ENCODE measurements at regions not wholly inside any gene's neighbourhood (a gene's known extent, or its start where the extent isn't known, plus 50 kb on each side); places are given as distances from the start of the nearest gene placed in this dataset.

DNA sequence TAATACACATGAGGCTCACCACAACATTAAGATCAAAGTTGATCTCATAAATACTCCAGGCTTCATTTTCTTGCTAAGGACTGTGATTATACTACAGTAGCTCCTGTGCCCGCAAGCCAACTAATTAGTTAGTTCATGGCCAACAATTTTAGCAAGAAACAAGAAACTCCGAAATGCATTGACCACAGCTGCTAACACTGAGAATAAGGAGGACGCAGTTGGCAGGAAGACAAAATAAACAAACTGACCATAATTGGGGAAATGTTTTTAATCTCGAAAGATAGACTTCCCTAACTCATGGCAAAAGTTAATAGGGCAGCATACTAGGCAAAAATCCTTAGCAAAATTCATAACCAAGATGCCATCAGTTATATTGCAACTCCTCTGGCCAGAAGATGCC, 115.5 kb upstream of the SPEF2 start:
- Histone ChIP-seq H3K36me3 (ENCODE audit: control insufficient read depth in 1 of 2, insufficient read depth in 2 of 2, low read length in 2 of 2) (no peaks in the 10 kb centered on the region), H3K9me2 (ENCODE audit: insufficient read depth) (no peaks in the 10 kb centered on the region), H3K79me2 (ENCODE audit: insufficient read depth, low read length) (no peaks in the 10 kb centered on the region), H3K27ac (ENCODE audit: low read depth, low read length) (no peak overlapping the region), H3K9me3 (ENCODE audit: control insufficient read depth in 1 of 2, insufficient read depth in 1 of 2, low read depth in 1 of 2, low read length in 2 of 2) (no peaks in the 10 kb centered on the region), H2AFZ (ENCODE audit: low read depth, low read length, poor library complexity, severe bottlenecking) (no peak overlapping the region), H3K4me1 (ENCODE audit: control insufficient read depth in 1 of 2, insufficient read depth in 2 of 2, low read length in 2 of 2) (no peaks in the 10 kb centered on the region), H3K4me2 (ENCODE audit: low read length) (no peak overlapping the region), H3K27me3 (ENCODE audit: insufficient read depth, low read length) (no peaks in the 10 kb centered on the region), H3K9ac (ENCODE audit: low read length) (no peak overlapping the region), H4K20me1 (ENCODE audit: insufficient read depth) (no peaks in the 10 kb centered on the region), H3K4me3 (replicated peaks in 1 of 2; ENCODE audit: low read depth in 1 of 2, low read length in 2 of 2) (no peak overlapping the region)
- ChIA-PET POLR2A (no interaction called here), CTCF (no interaction called here), RAD21 (ENCODE audit: low non-redundant PET in 1 of 2, low total read pairs in 2 of 2, uncharacterized antibody in 2 of 2, unreplicated experiment in 2 of 2) (no interaction called here)
- ATAC-seq (no peak), DNase-seq (ENCODE audit: low read depth, low spot score) (no peak)
- intact Hi-C loops (cut with micrococcal nuclease), result no loop called here
- BruUV-seq (replicated peaks), result no TSS peak
- TF ChIP-seq CEBPB (IDR thresholded peaks at IDR 0.05; ENCODE audit: low read depth) (no peak), ELF1 (IDR thresholded peaks at IDR 0.05; ENCODE audit: borderline replicate concordance, low read depth) (no peak), CBX3 (IDR thresholded peaks at IDR 0.05; ENCODE audit: low read depth) (no peak), YY1 (IDR thresholded peaks at IDR 0.05; ENCODE audit: extremely low read depth, insufficient replicate concordance, low read depth, low read length) (no peak), POLR2A (IDR thresholded peaks at IDR 0.05; ENCODE audit: borderline replicate concordance, extremely low read depth, insufficient read depth, insufficient read length) (no peak)
- TF ChIP-seq, protein P1, sequence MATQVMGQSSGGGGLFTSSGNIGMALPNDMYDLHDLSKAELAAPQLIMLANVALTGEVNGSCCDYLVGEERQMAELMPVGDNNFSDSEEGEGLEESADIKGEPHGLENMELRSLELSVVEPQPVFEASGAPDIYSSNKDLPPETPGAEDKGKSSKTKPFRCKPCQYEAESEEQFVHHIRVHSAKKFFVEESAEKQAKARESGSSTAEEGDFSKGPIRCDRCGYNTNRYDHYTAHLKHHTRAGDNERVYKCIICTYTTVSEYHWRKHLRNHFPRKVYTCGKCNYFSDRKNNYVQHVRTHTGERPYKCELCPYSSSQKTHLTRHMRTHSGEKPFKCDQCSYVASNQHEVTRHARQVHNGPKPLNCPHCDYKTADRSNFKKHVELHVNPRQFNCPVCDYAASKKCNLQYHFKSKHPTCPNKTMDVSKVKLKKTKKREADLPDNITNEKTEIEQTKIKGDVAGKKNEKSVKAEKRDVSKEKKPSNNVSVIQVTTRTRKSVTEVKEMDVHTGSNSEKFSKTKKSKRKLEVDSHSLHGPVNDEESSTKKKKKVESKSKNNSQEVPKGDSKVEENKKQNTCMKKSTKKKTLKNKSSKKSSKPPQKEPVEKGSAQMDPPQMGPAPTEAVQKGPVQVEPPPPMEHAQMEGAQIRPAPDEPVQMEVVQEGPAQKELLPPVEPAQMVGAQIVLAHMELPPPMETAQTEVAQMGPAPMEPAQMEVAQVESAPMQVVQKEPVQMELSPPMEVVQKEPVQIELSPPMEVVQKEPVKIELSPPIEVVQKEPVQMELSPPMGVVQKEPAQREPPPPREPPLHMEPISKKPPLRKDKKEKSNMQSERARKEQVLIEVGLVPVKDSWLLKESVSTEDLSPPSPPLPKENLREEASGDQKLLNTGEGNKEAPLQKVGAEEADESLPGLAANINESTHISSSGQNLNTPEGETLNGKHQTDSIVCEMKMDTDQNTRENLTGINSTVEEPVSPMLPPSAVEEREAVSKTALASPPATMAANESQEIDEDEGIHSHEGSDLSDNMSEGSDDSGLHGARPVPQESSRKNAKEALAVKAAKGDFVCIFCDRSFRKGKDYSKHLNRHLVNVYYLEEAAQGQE (IDR thresholded peaks at IDR 0.05; ENCODE audit: low read depth), result no peak

DNA sequence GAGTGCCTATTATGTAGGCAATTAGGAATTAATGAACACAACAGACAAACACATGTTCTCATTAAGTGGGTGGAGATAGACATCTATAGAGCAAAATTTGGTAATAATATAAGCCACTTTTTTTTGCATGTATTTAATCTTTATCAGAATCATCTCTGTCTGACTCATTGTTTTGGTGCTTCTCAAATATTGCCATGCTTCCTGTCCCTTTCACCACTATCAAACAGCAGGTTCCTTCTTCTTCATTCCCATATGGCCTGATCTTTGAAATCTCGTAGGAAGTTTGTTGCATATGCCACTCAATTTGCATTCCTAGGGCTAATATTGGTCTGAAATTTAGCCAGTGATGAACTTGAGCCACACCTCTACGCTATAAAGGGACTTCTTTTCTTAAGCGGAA, 128.9 kb upstream of the SPEF2 start:
- no peaks in the 10 kb centered on the region for H3K9me3 ChIP-seq (ENCODE audit: control insufficient read depth in 1 of 2, insufficient read depth in 1 of 2, low read depth in 1 of 2, low read length in 2 of 2)
- DNase-seq (ENCODE audit: low read depth, low spot score) (no peak), ATAC-seq (no peak)
- ChIA-PET RAD21 (ENCODE audit: low non-redundant PET in 1 of 2, low total read pairs in 2 of 2, uncharacterized antibody in 2 of 2, unreplicated experiment in 2 of 2) (no interaction called here), POLR2A (no interaction called here), CTCF (no interaction called here)
- no peak overlapping the region for H3K9ac ChIP-seq (ENCODE audit: low read length)
- no peaks in the 10 kb centered on the region for H3K36me3 ChIP-seq (ENCODE audit: control insufficient read depth in 1 of 2, insufficient read depth in 2 of 2, low read length in 2 of 2)
- H3K4me1 ChIP-seq (ENCODE audit: control insufficient read depth in 1 of 2, insufficient read depth in 2 of 2, low read length in 2 of 2), result no peaks in the 10 kb centered on the region
- BruUV-seq (replicated peaks), result no TSS peak
- H3K27me3 ChIP-seq (ENCODE audit: insufficient read depth, low read length), result no peaks in the 10 kb centered on the region; the same call in 1 of the 2 replicates
- no peaks in the 10 kb centered on the region for H3K79me2 ChIP-seq (ENCODE audit: insufficient read depth, low read length)
- no peak overlapping the region for H2AFZ ChIP-seq (ENCODE audit: low read depth, low read length, poor library complexity, severe bottlenecking)
- H3K9me2 ChIP-seq (ENCODE audit: insufficient read depth), result no peaks in the 10 kb centered on the region
- no peak overlapping the region for H3K4me3 ChIP-seq (replicated peaks in 1 of 2; ENCODE audit: low read depth in 1 of 2, low read length in 2 of 2)
- intact Hi-C loops (cut with micrococcal nuclease), result no loop called here
- H3K4me2 ChIP-seq (ENCODE audit: low read length), result no peak overlapping the region
- TF ChIP-seq SIN3A (IDR thresholded peaks at IDR 0.05; ENCODE audit: low read depth) (no peak), SRF (IDR thresholded peaks at IDR 0.05; ENCODE audit: low read depth) (no peak), EZH2phosphoT487 (IDR thresholded peaks at IDR 0.05; ENCODE audit: borderline replicate concordance) (no peak), SP1 (IDR thresholded peaks at IDR 0.05; ENCODE audit: low read depth) (no peak), CBX3 (IDR thresholded peaks at IDR 0.05; ENCODE audit: low read depth) (no peak), FOSL1 (IDR thresholded peaks at IDR 0.05; ENCODE audit: low read depth) (no peak)
- TF ChIP-seq, protein P2, sequence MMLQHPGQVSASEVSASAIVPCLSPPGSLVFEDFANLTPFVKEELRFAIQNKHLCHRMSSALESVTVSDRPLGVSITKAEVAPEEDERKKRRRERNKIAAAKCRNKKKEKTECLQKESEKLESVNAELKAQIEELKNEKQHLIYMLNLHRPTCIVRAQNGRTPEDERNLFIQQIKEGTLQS (IDR thresholded peaks at IDR 0.05), result no peak
- TF ChIP-seq, protein P1 (IDR thresholded peaks at IDR 0.05; ENCODE audit: low read depth), result no peak
- H4K20me1 ChIP-seq (ENCODE audit: insufficient read depth), result no peaks in the 10 kb centered on the region
- no peak overlapping the region for H3K27ac ChIP-seq (ENCODE audit: low read depth, low read length)

All from HCT116 (cell line).